KG1 (cell line): ENCODE measurements at regions not wholly inside any gene's neighbourhood (a gene's known extent, or its start where the extent isn't known, plus 50 kb on each side); places are given as distances from the start of the nearest gene placed in this dataset.
"Not testable (repeated sequence)": the region's sequence is repeated elsewhere in the genome, so short reads cannot be mapped to it uniquely, and the experiment has no call there.

Experiments used
- DNase-seq: peaks from one replicate; lab custom pipeline; 2025; lab: John Stamatoyannopoulos, UW

GRCh38 chr1:120550335-120550734, 135.5 kb downstream of the NBPF8 start:
- DNase-seq: not testable (repeated sequence)

GRCh38 chr1:120552190-120552589, 137.4 kb downstream of the NBPF8 start:
- not testable (repeated sequence) for DNase-seq

DNA sequence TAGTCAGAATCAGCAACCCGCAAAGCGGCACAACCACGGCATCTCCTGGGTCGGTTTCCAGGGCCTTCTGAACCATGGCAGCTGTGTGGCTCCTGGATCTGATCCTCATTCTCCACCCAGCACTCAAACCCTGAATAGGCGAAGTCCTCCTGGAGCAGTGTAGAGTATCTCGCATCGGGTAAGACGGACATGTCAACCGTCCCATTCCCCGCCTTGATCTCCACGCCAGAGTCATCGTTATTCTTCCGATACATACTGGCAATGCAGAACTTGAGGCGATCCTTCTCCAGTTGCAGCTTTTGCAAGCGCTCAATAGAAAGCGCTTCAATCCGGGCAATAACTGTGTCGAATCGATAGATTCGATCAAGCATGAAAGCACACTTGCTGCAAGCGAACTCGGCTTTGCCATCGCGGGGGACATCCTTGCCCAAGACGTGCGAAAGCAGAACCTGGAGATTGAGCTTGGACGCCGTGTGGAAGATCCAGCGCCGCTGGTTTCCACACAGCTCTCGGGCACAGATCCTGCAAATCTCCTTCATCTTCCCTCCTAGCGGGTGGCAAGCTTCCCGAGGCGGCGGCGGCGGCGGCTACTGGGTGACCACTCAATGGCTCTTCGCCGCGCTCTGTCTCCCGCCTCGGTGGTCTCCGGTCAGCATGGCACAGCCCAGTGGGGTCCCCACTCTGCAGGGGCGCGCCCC, 142.9 kb downstream of the NBPF8 start:
- not testable (repeated sequence) for DNase-seq

- DNase-seq: peak; percentile 17
Measured at GRCh38 chr1:120558303-120559060, 143.6 kb downstream of the NBPF8 start.

DNA sequence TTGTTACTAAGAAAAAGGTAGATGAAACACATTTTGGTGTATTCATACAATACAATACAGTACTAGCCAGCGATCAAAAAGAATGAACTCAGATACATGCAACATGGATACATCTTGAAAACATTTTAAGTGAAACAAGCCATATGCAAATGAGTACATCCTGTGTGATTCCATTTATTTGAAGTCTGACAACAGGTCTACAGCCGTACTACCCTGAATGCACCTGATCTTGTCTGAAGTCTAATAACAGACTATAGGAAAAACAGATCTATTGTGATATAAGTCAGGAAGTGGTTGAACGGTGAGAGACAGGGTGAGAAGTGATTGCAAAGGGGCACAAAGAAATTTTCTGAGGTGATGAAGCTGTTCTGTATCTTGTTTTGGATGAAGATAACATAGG, 146.9 kb downstream of the NBPF8 start:
- DNase-seq: not testable (repeated sequence)

DNA sequence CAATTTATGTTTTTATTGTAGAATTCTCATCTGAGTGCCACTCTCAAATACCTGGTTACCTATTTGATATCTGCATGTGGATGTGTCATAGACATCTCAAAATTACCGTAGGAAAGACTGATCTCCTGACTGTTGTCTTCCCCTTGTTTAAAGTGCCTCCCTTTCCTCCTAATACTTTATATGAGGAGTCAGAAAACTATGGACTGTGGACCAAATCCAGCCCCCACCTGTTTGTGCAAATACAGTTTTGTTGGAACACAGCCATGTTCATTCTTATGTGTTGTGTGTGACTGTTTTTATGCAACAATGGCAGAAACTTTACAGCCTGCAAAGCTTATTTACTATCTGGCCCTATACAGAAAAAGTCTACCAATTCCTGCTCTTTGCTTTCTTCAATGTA, 150.6 kb downstream of the NBPF8 start:
- not testable (repeated sequence) for DNase-seq

GRCh38 chr1:120567620-120568019, 152.8 kb downstream of the NBPF8 start:
- DNase-seq: not testable (repeated sequence)

- DNase-seq: not testable (repeated sequence)
Measured at GRCh38 chr1:120575201-120575600, 148.5 kb upstream of the NBPF26 start.

GRCh38 chr1:120582135-120582534, 141.6 kb upstream of the NBPF26 start:
- DNase-seq: not testable (repeated sequence)

GRCh38 chr1:120586053-120586452, 137.7 kb upstream of the NBPF26 start:
- DNase-seq: not testable (repeated sequence)

GRCh38 chr1:120588811-120589210, 134.9 kb upstream of the NBPF26 start:
- DNase-seq: not testable (repeated sequence)

GRCh38 chr1:120591774-120592173, 132.0 kb upstream of the NBPF26 start:
- not testable (repeated sequence) for DNase-seq

- DNase-seq: not testable (repeated sequence)
Measured at GRCh38 chr1:120592943-120593342, 130.8 kb upstream of the NBPF26 start.

GRCh38 chr1:120593648-120594047, 130.1 kb upstream of the NBPF26 start:
- DNase-seq: not testable (repeated sequence)

DNA sequence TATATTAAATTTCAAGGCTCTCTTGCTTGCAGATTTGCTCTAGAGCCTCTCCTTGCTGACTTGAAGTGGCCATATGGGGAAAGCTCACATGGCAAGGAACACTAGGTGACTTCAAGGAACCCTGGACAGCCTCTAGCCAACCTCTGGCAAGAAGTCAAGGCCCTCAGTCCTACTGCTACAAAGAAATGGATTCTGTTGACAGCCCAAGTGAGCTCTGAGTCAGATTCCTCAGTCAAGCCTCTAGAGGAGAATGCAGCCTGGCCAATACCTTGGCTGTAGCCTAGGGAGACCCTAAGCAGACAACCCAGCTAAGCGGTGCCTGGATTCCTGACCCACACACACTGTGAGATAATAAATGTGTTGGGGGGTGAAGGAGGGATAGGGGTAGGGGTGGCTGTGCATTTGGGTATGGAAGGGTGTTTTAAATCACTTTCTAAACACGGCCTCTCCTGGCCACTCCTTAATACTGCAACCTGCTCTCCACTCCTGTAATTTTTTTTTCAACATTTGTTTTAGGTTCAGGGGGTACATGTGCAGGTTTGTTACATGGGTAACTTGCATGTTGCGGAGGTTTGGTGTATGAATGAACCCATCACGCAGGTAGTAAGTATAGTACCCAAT, 125.3 kb upstream of the NBPF26 start:
- not testable (repeated sequence) for DNase-seq

DNA sequence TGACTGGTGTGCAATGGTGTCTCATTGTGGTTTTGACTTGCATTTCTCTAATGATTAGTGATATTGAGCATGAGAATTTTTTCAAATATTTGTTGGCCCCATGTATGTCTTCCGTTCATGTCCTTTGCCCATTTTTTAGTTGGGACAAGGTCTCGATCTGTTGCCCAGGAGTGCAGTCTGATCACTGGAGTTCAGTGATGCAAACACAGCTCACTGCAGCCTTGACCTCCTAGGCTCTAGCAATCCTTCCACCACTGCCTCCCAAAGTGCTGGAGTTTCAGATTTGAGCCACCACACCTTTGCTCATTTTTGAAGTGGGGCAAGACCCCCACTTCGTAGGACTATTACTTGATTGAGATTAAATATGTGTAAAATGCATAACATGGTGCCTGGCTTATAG, 124.2 kb upstream of the NBPF26 start:
- not testable (repeated sequence) for DNase-seq

GRCh38 chr1:120600442-120601041, 123.2 kb upstream of the NBPF26 start:
- DNase-seq: not testable (repeated sequence)

DNA sequence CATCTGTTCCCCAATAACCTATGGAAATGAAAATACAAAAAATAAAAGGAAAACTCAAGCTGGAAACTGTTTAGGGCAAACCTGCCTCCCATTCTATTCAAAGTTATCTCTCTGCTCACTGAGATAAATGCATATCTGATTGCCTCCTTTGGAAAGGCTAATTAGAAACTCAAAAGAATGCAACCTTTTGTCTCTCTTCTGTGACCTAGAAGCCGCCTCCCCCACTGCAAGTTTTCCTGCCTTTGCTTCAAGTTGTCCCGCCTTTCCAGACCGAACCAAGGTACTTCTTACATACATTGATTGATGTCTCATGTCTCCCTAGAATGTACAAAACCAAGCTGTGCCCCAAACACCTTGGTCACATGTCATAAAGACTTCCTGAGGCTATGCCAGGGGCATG, 115.9 kb upstream of the NBPF26 start:
- not testable (repeated sequence) for DNase-seq

GRCh38 chr1:120608314-120609014, 115.3 kb upstream of the NBPF26 start:
- DNase-seq: not testable (repeated sequence)

DNA sequence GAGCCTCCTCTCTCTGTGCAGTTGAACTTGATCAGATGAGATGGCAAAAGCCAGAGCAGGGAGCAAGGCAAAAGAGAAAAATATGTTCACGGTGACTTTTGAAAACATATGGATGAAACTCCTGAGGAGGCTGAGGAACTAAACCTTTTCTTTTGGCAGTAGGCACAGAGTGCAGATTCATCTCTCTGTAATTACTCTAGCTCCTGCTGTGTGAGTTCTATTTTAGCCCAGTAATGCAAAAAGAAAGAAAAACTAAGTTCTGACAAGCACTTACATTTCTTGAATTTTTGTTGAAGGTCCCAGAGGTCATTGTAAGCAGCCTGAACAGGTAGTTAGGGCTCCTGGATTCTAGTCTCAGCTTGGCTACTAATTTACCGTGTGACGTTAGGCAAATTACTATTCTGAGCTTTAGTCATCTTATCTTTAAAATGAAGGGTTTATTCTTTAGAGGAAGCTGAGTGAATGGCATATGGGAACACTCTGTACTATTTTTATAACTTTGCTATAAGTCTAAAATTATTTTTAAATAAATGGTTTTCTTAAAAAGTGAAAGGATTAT, 114.7 kb upstream of the NBPF26 start:
- DNase-seq: not testable (repeated sequence)

DNA sequence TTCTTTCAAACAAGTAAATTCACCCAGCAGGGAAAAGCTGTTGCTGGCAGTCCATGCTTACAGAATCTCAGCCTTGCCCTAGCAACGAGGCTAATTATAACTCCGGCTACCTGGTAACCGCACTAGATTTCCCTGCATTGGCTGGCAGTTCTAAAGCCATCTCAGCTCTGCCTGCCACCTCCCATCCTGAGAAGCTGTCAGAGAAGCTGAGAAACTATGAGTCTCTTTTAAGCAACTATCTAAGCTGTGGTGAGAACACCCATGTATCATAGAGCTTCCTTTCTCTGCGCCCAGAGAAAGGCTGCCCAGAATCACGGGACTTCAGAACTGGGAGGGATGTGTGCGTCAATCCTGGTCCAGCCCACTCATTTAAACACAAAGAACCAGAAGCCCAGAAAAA, 113.9 kb upstream of the NBPF26 start:
- DNase-seq: not testable (repeated sequence)
